Endothelial cell of umbilical vein (primary cell): ENCODE measurements at regions not wholly inside any gene's neighbourhood (a gene's known extent, or its start where the extent isn't known, plus 50 kb on each side); places are given as distances from the start of the nearest gene placed in this dataset.

Experiments used
- BruUV-seq: library from RNA; stranded (reverse); fragments of 400-500 nt; replicated peaks from 2 replicates; lab custom pipeline; 2021; lab: Mats Ljungman, UMichigan
- CTCF ChIA-PET: fragments of 300-600, 350-600 bp; sonication (Branson Sonifier 250); formaldehyde crosslinking; loops from one replicate; lab custom pipeline; 2021; ENCODE audit warnings: antibody characterized with exemption, inconsistent platforms; lab: Charles Lee
- POLR2A ChIA-PET: fragments of 300-600, 350-600 bp; sonication (Branson Sonifier 250); formaldehyde crosslinking; loops from one replicate; lab custom pipeline; 2021; ENCODE audit warnings: antibody characterized with exemption, inconsistent platforms; lab: Charles Lee
- DNase-seq: peaks from one replicate; pipeline ENCODE4 v3.0.0-alpha.2; 2011; ENCODE audit warnings: low read depth, low spot score
- FAIRE-seq: peaks from 2 replicates; lab custom pipeline; 2011; peaks lifted over from hg19 to GRCh38; lab: Jason Lieb, UNC
- H2AFZ ChIP-seq: 2 replicates; pipeline ENCODE4 v1.6.0; 2012; ENCODE audit warnings: low read depth, low read length, control low read depth, inconsistent platforms
- H3K27ac ChIP-seq: 2 replicates; pipeline ENCODE4 v1.5.1; 2011; ENCODE audit warnings: low read depth, mild to moderate bottlenecking, control low read depth, low read length, moderate library complexity; ENCODE audit not compliant: insufficient read depth
- H3K27me3 ChIP-seq, 2 experiments: 2 replicates each; pipeline versions ENCODE4 v1.6.0 to v1.6.1; 2011; ENCODE audit warnings: low read length in 2 of 2, mixed read lengths in 1 of 2; ENCODE audit not compliant: control insufficient read depth in 2 of 2, insufficient read depth in 2 of 2
- H3K36me3 ChIP-seq, 2 experiments: 2 replicates in 1 of 2; 3 replicates in 1 of 2; pipeline ENCODE4 v1.5.1; 2011; ENCODE audit warnings: low read length in 2 of 2, mild to moderate bottlenecking in 1 of 2, moderate library complexity in 1 of 2; ENCODE audit not compliant: control insufficient read depth in 2 of 2, insufficient read depth in 2 of 2; ENCODE audit errors: extremely low read depth in 1 of 2
- H3K4me1 ChIP-seq: 3 replicates; pipeline ENCODE4 v1.5.1; 2011; ENCODE audit warnings: mild to moderate bottlenecking, low read length; ENCODE audit not compliant: control insufficient read depth, insufficient read depth; ENCODE audit errors: extremely low read depth
- H3K4me2 ChIP-seq: 2 replicates; pipeline ENCODE4 v1.6.1; 2011; ENCODE audit warnings: low read length, control low read depth, mixed read lengths; ENCODE audit not compliant: insufficient read depth
- H3K4me3 ChIP-seq, 3 experiments: fragments of 200-600 bp in 1 of 3; sonication (generic), shearing (Covaris generic) in 1 of 3; replicated peaks in 1 of 3; 2 replicates each; pipeline ENCODE4 v1.5.1; 2011 to 2016; ENCODE audit warnings: control low read depth in 3 of 3, low read length in 3 of 3, mild to moderate bottlenecking in 2 of 3, inconsistent platforms in 1 of 3, low read depth in 1 of 3, moderate library complexity in 1 of 3; ENCODE audit not compliant: insufficient read depth in 1 of 3
- H3K79me2 ChIP-seq: 2 replicates; pipeline ENCODE4 v1.6.0; 2012; ENCODE audit warnings: low read length, inconsistent platforms; ENCODE audit not compliant: control insufficient read depth, insufficient read depth
- H3K9ac ChIP-seq: replicated peaks from 2 replicates; pipeline ENCODE3; 2011; ENCODE audit warnings: low read length, control low read depth; ENCODE audit not compliant: insufficient read depth; ENCODE audit errors: extremely low read depth
- H3K9me1 ChIP-seq: replicated peaks from 3 replicates; pipeline ENCODE4 v1.6.0; 2011; ENCODE audit warnings: mild to moderate bottlenecking, low read length; ENCODE audit not compliant: control insufficient read depth, insufficient read depth; ENCODE audit errors: extremely low read depth
- H3K9me3 ChIP-seq: replicated peaks from 2 replicates; pipeline ENCODE4 v1.5.1; 2012; ENCODE audit warnings: low read length, inconsistent platforms; ENCODE audit not compliant: control insufficient read depth, insufficient read depth
- H4K20me1 ChIP-seq: replicated peaks from 2 replicates; pipeline ENCODE3; 2011; ENCODE audit warnings: mild to moderate bottlenecking, low read length; ENCODE audit not compliant: control insufficient read depth, insufficient read depth; ENCODE audit errors: extremely low read depth
- CTCF ChIP-seq, 2 donors: IDR thresholded peaks; 1 replicate in 1 of 2; 2 replicates in 1 of 2; pipeline ENCODE4 v1.5.1; 2011; ENCODE audit warnings: low read length in 2 of 2, mild to moderate bottlenecking in 2 of 2, moderate library complexity in 2 of 2, control low read depth in 1 of 2, inconsistent platforms in 1 of 2, low read depth in 1 of 2; ENCODE audit not compliant: insufficient read depth in 1 of 2; ENCODE audit errors: extremely low read depth in 1 of 2
- EZH2 ChIP-seq: IDR thresholded peaks from 2 replicates; pipeline ENCODE4 v1.6.1; 2012; ENCODE audit warnings: borderline replicate concordance, low read depth, mild to moderate bottlenecking, moderate library complexity, low read length, inconsistent platforms; ENCODE audit not compliant: severe bottlenecking
- FOS ChIP-seq: IDR thresholded peaks from 2 replicates; pipeline ENCODE4 v1.6.1; 2011; ENCODE audit warnings: mild to moderate bottlenecking, low read length, moderate library complexity, borderline replicate concordance; ENCODE audit not compliant: insufficient read depth
- GATA2 ChIP-seq: IDR thresholded peaks from 2 replicates; pipeline ENCODE4 v1.7.0; 2011; ENCODE audit warnings: low read depth, mild to moderate bottlenecking, moderate library complexity, mixed read lengths, low read length; ENCODE audit not compliant: insufficient read length, insufficient read depth
- JUN ChIP-seq: IDR thresholded peaks from 2 replicates; pipeline ENCODE4 v1.6.1; 2011; ENCODE audit warnings: borderline replicate concordance, low read depth; ENCODE audit not compliant: insufficient read length, insufficient read depth
- MYC ChIP-seq: IDR thresholded peaks from one replicate; pipeline ENCODE4 v1.6.1; 2011; ENCODE audit warnings: mild to moderate bottlenecking, low read depth, low read length
- POLR2A ChIP-seq: IDR thresholded peaks from 2 replicates; pipeline ENCODE4 v1.6.1; 2012; ENCODE audit warnings: low read depth, mild to moderate bottlenecking, control low read depth, low read length
- POLR2AphosphoS5 ChIP-seq: IDR thresholded peaks from 2 replicates; pipeline ENCODE4 v1.6.1; 2012; ENCODE audit warnings: low read depth, mild to moderate bottlenecking, control low read depth, low read length, moderate library complexity; ENCODE audit not compliant: insufficient read depth
- dilution Hi-C: fragments of 300-500 bp; cut with MboI; formaldehyde crosslinking; loops from one replicate; pipeline ENCODE4 v1.15.0; 2019; ENCODE audit warnings: low sequenced_read_pairs; ENCODE audit not compliant: extremely low pct_ligation_motif_present
- intact Hi-C: fragments of 100-400 bp; cut with micrococcal nuclease; formaldehyde crosslinking; loops from one replicate; pipeline ENCODE4 v1.10.0; 2022

- intact Hi-C loops, result no loop called here
- Histone ChIP-seq H2AFZ (no peak overlapping the region), H3K79me2 (no peaks in the 10 kb centered on the region), H3K4me3 (no peak overlapping the region), H3K9me3 (no peaks in the 10 kb centered on the region), H3K4me2 (no peak overlapping the region), H3K27me3 (no peaks in the 10 kb centered on the region), H3K4me1 (no peaks in the 10 kb centered on the region), H3K36me3 (no peaks in the 10 kb centered on the region), H3K9ac (no peak overlapping the region), H4K20me1 (no peaks in the 10 kb centered on the region), H3K9me1 (no peaks in the 10 kb centered on the region), H3K27ac (no peak overlapping the region)
- FAIRE-seq (no peak), DNase-seq (no peak)
- CTCF ChIA-PET, result interaction anchor here (2.7 to 4.8 kb wide), 3 partner anchors 9 to 244 kb away, joined by 18 to 130 read pairs (median 28); no protein-coding TSS in a partner anchor
- BruUV-seq, result no TSS peak
- dilution Hi-C loops, result no loop called here
- TF ChIP-seq GATA2 (no peak), POLR2AphosphoS5 (no peak), EZH2 (no peak), POLR2A (no peak), FOS (no peak)
- POLR2A ChIA-PET, result no interaction called here
Observed at GRCh38 chr9:38158628-38159027, 89.6 kb upstream of the SHB start.

GRCh38 chr9:38157711-38158110 is 88.7 kb upstream of the SHB start:
- FAIRE-seq (no peak), DNase-seq (no peak)
- Histone ChIP-seq H4K20me1 (no peaks in the 10 kb centered on the region), H3K4me2 (no peak overlapping the region), H3K79me2 (no peaks in the 10 kb centered on the region), H3K4me3 (no peak overlapping the region), H3K36me3 (no peaks in the 10 kb centered on the region), H2AFZ (no peak overlapping the region), H3K9me3 (no peaks in the 10 kb centered on the region), H3K9me1 (no peaks in the 10 kb centered on the region), H3K27ac (no peak overlapping the region), H3K4me1 (no peaks in the 10 kb centered on the region), H3K27me3 (no peaks in the 10 kb centered on the region), H3K9ac (no peak overlapping the region)
- no TSS peak for BruUV-seq
- TF ChIP-seq GATA2 (no peak), JUN (no peak), CTCF (IDR thresholded peaks at IDR 0.05; ENCODE audit: extremely low read depth in 1 of 2, insufficient read depth in 1 of 2, low read depth in 1 of 2, low read length in 2 of 2) (no peak), POLR2AphosphoS5 (no peak), MYC (no peak), FOS (no peak), EZH2 (no peak)
- dilution Hi-C loops, result no loop called here
- CTCF ChIA-PET, result interaction anchor here (1.2 to 1.6 kb wide), 2 partner anchors 8 to 16 kb away, joined by 3 to 4 read pairs; no protein-coding TSS in a partner anchor
- POLR2A ChIA-PET, result no interaction called here
- intact Hi-C loops, result no loop called here
